KMS-11 (cell line): ENCODE measurements at regions not wholly inside any gene's neighbourhood (a gene's known extent, or its start where the extent isn't known, plus 50 kb on each side); places are given as distances from the start of the nearest gene placed in this dataset.
"Not testable (repeated sequence)": the region's sequence is repeated elsewhere in the genome, so short reads cannot be mapped to it uniquely, and the experiment has no call there.

Source experiments
- H2AFZ ChIP-seq: fragments of 200-600 bp; sonication (generic); 2 replicates; pipeline ENCODE4 v1.6.1; 2016; ENCODE audit warnings: antibody characterized with exemption, mixed run types, low read depth
- H3K27ac ChIP-seq: fragments of 200-600 bp; sonication (generic); 2 replicates; pipeline ENCODE4 v1.6.1; 2016; ENCODE audit warnings: mild to moderate bottlenecking, mixed run types
- H3K27me3 ChIP-seq: fragments of 200-600 bp; sonication (generic); 2 replicates; pipeline ENCODE4 v1.6.1; 2017; ENCODE audit warnings: mild to moderate bottlenecking, low read depth, mixed run types, moderate library complexity; ENCODE audit not compliant: insufficient read depth
- H3K36me3 ChIP-seq: fragments of 200-600 bp; sonication (generic); 2 replicates; pipeline ENCODE4 v1.6.1; 2017; ENCODE audit warnings: mild to moderate bottlenecking, mixed run types; ENCODE audit not compliant: insufficient read depth
- H3K4me1 ChIP-seq: fragments of 200-600 bp; sonication (generic); 2 replicates; pipeline ENCODE4 v1.6.1; 2016; ENCODE audit warnings: mild to moderate bottlenecking, low read depth, mixed run types; ENCODE audit not compliant: poor library complexity, severe bottlenecking
- H3K4me2 ChIP-seq: fragments of 200-600 bp; sonication (generic); 2 replicates; pipeline ENCODE4 v1.7.0; 2016; ENCODE audit warnings: mild to moderate bottlenecking, mixed run types
- H3K4me3 ChIP-seq: fragments of 200-600 bp; sonication (generic); IDR thresholded peaks from 2 replicates; pipeline ENCODE4 v1.6.1; 2017; ENCODE audit warnings: low read depth, low read length, mixed read lengths; ENCODE audit not compliant: insufficient read depth
- H3K79me2 ChIP-seq: fragments of 200-600 bp; sonication (generic); 2 replicates; pipeline ENCODE4 v1.6.1; 2016; ENCODE audit warnings: low read depth, mixed run types; ENCODE audit not compliant: insufficient read depth
- H3K9ac ChIP-seq: fragments of 200-600 bp; sonication (generic); 2 replicates; pipeline ENCODE4 v1.6.1; 2016; ENCODE audit warnings: mild to moderate bottlenecking, mixed run types
- H4K20me1 ChIP-seq: fragments of 200-600 bp; sonication (generic); 2 replicates; pipeline ENCODE4 v1.6.1; 2016; ENCODE audit warnings: mild to moderate bottlenecking, mixed run types; ENCODE audit not compliant: insufficient read depth
- TF ChIP-seq, protein P1 (sequence below): fragments of 200-600 bp; sonication (generic); conservative IDR thresholded peaks from 2 replicates; pipeline ENCODE4 v1.6.1; 2017; ENCODE audit warnings: low read depth, mild to moderate bottlenecking, antibody characterized with exemption, low read length, moderate library complexity, mixed read lengths

DNA sequence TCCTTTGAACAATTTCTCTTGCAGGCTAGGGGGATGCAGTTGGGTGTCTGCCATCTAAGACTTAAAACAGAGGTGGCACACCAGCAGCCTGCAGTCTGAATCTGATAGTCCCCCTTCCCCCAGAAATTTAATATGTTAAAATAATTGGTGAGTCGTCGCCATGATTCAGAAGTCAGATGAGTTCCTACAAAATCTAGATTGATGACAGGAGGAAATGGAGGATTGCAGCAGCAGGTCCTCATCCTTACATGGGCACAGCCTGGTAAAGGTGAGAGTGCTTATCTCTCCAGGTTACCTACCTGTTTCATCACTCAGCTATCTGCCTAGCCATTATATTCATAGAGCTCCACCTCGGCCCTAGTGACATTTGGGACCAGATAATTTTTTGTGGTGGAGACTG is 112.3 kb downstream of the PCSK1 start:
- TF ChIP-seq, protein P1, sequence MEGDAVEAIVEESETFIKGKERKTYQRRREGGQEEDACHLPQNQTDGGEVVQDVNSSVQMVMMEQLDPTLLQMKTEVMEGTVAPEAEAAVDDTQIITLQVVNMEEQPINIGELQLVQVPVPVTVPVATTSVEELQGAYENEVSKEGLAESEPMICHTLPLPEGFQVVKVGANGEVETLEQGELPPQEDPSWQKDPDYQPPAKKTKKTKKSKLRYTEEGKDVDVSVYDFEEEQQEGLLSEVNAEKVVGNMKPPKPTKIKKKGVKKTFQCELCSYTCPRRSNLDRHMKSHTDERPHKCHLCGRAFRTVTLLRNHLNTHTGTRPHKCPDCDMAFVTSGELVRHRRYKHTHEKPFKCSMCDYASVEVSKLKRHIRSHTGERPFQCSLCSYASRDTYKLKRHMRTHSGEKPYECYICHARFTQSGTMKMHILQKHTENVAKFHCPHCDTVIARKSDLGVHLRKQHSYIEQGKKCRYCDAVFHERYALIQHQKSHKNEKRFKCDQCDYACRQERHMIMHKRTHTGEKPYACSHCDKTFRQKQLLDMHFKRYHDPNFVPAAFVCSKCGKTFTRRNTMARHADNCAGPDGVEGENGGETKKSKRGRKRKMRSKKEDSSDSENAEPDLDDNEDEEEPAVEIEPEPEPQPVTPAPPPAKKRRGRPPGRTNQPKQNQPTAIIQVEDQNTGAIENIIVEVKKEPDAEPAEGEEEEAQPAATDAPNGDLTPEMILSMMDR, result no peak
- no peak overlapping the region for H2AFZ ChIP-seq
- no peak overlapping the region for H3K4me3 ChIP-seq
- no peak overlapping the region for H3K9ac ChIP-seq
- no peak overlapping the region for H3K27ac ChIP-seq
- no peaks in the 10 kb centered on the region for H3K79me2 ChIP-seq
- H3K4me1 ChIP-seq, result no peaks in the 10 kb centered on the region
- no peaks in the 10 kb centered on the region for H4K20me1 ChIP-seq
- no peaks in the 10 kb centered on the region for H3K27me3 ChIP-seq
- no peak overlapping the region for H3K4me2 ChIP-seq
- H3K36me3 ChIP-seq, result no peaks in the 10 kb centered on the region

DNA sequence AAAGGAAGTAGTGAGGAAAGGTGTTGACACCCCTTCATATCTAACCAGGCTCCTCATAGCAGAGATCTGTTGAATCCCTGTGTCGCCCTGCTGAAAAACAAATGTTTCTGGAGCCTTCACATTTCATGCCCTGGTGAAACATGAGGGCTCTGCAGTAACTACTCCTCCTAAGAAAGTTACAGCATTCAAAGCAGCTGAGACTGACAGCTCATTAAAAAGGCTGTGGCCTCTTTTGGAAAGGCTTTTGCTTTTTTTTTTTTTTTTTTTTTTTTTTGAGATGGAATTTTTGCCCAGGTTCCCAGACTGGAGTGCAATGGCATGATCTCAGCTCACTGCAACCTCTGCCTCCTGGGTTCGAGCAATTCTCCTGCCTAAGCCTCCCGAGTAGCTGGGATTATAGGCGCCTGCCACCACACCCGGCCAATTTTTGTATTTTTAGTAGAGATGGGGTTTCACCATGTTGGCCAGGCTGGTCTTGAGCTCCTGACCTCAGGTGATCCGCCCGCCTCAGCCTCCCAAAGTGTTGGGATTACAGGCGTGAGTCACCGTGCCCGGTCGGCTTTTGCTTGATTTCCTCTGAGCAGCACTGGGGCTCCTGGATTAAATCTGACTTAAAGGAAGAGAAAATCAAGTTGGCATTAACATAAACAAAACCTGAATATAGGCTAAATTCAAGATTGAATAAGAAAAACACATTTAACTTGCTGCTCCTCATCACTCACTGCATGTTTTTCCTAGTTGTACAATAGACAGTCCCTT is 112.9 kb downstream of the PCSK1 start:
- not testable (repeated sequence) for H3K79me2 ChIP-seq, H3K9ac ChIP-seq, H3K27me3 ChIP-seq, H3K4me1 ChIP-seq, H2AFZ ChIP-seq, H3K27ac ChIP-seq, H3K4me2 ChIP-seq, H3K4me3 ChIP-seq, H3K36me3 ChIP-seq, H4K20me1 ChIP-seq

DNA sequence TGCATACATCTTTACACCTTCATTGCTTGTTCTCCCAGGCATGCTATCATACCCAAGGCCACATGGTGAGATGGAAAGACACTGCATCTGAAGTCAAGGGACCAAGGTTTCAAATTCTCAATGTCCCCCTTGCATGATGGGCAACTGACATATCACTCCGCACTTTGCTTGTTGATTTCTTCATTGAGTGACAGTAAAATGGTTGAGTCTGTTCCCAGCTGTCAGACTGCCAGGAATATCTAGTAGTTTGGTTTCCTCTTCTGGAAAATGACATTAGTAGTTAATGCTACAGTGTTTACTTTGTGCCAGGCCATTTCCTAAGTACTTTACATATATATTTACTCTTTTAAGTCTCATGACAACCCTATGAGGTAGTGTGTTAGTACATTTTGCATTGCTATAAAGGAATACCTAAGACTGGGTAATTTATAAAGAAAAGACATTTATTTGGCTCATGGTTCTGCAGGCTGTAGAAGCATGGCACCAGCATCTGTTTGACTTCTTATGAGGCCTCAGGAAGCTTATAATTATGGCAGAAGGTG is 114.4 kb downstream of the PCSK1 start:
- no peaks in the 10 kb centered on the region for H3K27me3 ChIP-seq
- no peak overlapping the region for H3K4me2 ChIP-seq
- no peaks in the 10 kb centered on the region for H3K79me2 ChIP-seq
- no peak overlapping the region for H2AFZ ChIP-seq
- no peak overlapping the region for H3K27ac ChIP-seq
- H3K4me3 ChIP-seq, result no peak overlapping the region
- no peak overlapping the region for H3K9ac ChIP-seq
- TF ChIP-seq, protein P1, result no peak
- H3K36me3 ChIP-seq, result no peaks in the 10 kb centered on the region
- H4K20me1 ChIP-seq, result no peaks in the 10 kb centered on the region
- peaks cover 6% of the 10 kb centered on the region for H3K4me1 ChIP-seq

DNA sequence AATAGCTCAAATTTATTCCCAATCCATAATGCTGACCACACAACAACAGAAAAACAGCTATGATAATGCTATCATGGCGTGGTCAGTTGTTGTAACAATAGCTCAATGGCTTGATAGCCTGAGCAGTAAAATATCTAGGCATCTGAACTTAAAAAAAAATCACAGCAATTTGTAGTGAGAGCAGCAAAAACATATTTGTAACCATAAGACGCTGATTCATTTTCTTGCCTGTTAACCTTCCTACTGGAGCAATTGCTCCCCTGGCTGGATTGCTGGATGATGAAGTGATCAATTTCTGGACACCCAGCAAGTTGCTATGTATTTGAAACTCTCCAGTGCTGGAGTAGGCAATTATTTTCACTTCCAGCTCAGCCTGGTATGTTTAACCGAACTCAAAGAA is 115.1 kb downstream of the PCSK1 start:
- H3K36me3 ChIP-seq, result no peaks in the 10 kb centered on the region
- H3K79me2 ChIP-seq, result no peaks in the 10 kb centered on the region
- TF ChIP-seq, protein P1, result no peak
- no peak overlapping the region for H3K4me3 ChIP-seq
- H3K4me1 ChIP-seq, result peaks cover 6% of the 10 kb centered on the region
- H3K9ac ChIP-seq, result no peak overlapping the region
- H3K27me3 ChIP-seq, result no peaks in the 10 kb centered on the region
- no peak overlapping the region for H2AFZ ChIP-seq
- no peaks in the 10 kb centered on the region for H4K20me1 ChIP-seq
- H3K27ac ChIP-seq, result no peak overlapping the region
- H3K4me2 ChIP-seq, result no peak overlapping the region

DNA sequence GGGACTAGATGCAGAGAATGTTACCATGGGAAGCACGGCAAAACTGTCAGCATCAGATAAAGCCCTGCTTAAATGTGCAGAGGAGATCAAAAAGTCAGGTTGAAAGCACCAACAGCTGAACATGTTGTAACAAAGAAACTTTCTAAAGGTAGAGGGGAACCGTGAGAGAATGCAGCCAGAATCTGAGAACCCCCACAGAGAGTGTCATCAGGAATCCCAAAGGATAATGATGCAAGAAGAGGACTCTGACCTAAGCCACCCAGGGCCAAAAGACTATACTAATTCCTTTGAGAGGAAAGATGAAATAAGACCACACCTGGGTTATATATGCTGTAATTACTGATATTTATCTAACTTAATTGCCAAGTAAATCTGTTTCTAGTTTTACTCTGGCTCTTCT is 116.6 kb downstream of the PCSK1 start:
- H3K4me1 ChIP-seq, result peaks cover 15% of the 10 kb centered on the region
- no peaks in the 10 kb centered on the region for H3K36me3 ChIP-seq
- TF ChIP-seq, protein P1, result no peak
- H3K27ac ChIP-seq, result no peak overlapping the region
- H3K4me2 ChIP-seq, result no peak overlapping the region
- H3K79me2 ChIP-seq, result no peaks in the 10 kb centered on the region
- no peak overlapping the region for H2AFZ ChIP-seq
- H3K4me3 ChIP-seq, result no peak overlapping the region
- no peaks in the 10 kb centered on the region for H4K20me1 ChIP-seq
- no peak overlapping the region for H3K9ac ChIP-seq
- H3K27me3 ChIP-seq, result no peaks in the 10 kb centered on the region
